ENCODE measurements at regions not wholly inside any gene's neighbourhood (a gene's known extent, or its start where the extent isn't known, plus 50 kb on each side); places are given as distances from the start of the nearest gene placed in this dataset.
A peak's percentile ranks its signal among the peaks of the same experiment; 100 is the strongest.

- Histone ChIP-seq H3K27ac (ENCODE audit: low read depth, low read length) (no peak overlapping the region), H3K4me1 (ENCODE audit: control insufficient read depth in 2 of 2, insufficient read depth in 2 of 2, low read length in 2 of 2) (no peaks in the 10 kb centered on the region), H3K36me3 (ENCODE audit: control insufficient read depth in 2 of 3, insufficient read depth in 3 of 3, low read length in 3 of 3) (no peaks in the 10 kb centered on the region), H3K9me3 (ENCODE audit: control insufficient read depth in 2 of 3, low read length in 3 of 3) (no peaks in the 10 kb centered on the region), H3K27me3 (ENCODE audit: control insufficient read depth in 2 of 2, insufficient read depth in 2 of 2, low read length in 2 of 2) (no peaks in the 10 kb centered on the region), H3K4me3 (ENCODE audit: low read length) (no peak overlapping the region)
- no peak for ATAC-seq
- Mint-ChIP-seq H3K4me3 (no peak overlapping the region), H3K36me3 (no peaks in the 10 kb centered on the region), H3K4me1 (no peaks in the 10 kb centered on the region), H3K27ac (no peak overlapping the region), H3K9me3 (peaks cover 0 to 11% (median 0%) of the 10 kb centered on the region in 11 donors), H3K27me3 (peaks cover 0 to 11% (median 0%) of the 10 kb centered on the region in 5 donors)
- CTCF ChIA-PET: no interaction called here
- intact Hi-C loops (cut with micrococcal nuclease): no loop called here
- POLR2A ChIA-PET: no interaction called here
- DNase-seq: no peak
These were observed 1718.2 kb downstream of the EFNB2 start for GRCh38 chr13:104817271-104817670.

- CTCF ChIA-PET: no interaction called here
- Histone ChIP-seq H3K9me3 (ENCODE audit: control insufficient read depth in 2 of 3, low read length in 3 of 3) (no peaks in the 10 kb centered on the region), H3K27me3 (ENCODE audit: control insufficient read depth in 2 of 2, insufficient read depth in 2 of 2, low read length in 2 of 2) (no peaks in the 10 kb centered on the region), H3K4me1 (ENCODE audit: control insufficient read depth in 2 of 2, insufficient read depth in 2 of 2, low read length in 2 of 2) (no peaks in the 10 kb centered on the region), H3K27ac (ENCODE audit: low read depth, low read length) (no peak overlapping the region), H3K4me3 (ENCODE audit: low read length) (no peak overlapping the region), H3K36me3 (ENCODE audit: control insufficient read depth in 2 of 3, insufficient read depth in 3 of 3, low read length in 3 of 3) (no peaks in the 10 kb centered on the region)
- POLR2A ChIA-PET: no interaction called here
- Mint-ChIP-seq H3K27ac (no peak overlapping the region), H3K36me3 (no peaks in the 10 kb centered on the region), H3K4me3 (no peak overlapping the region), H3K27me3 (peaks cover 0 to 11% (median 0%) of the 10 kb centered on the region in 5 donors), H3K9me3 (peaks cover 0 to 8% (median 0%) of the 10 kb centered on the region in 11 donors), H3K4me1 (no peaks in the 10 kb centered on the region)
- no peak for DNase-seq
- intact Hi-C loops (cut with micrococcal nuclease): no loop called here
- no peak for ATAC-seq
These were observed 1718.7 kb downstream of the EFNB2 start for GRCh38 chr13:104816726-104817125.

- peak overlapping the region in 3 of 9 donors; percentile 8 to 28 (median 11) for H3K27ac Mint-ChIP-seq
- Histone ChIP-seq H3K4me3 (ENCODE audit: low read length) (no peak overlapping the region), H3K27ac (ENCODE audit: low read depth, low read length) (no peak overlapping the region), H3K9me3 (ENCODE audit: control insufficient read depth in 2 of 3, low read length in 3 of 3) (no peaks in the 10 kb centered on the region), H3K36me3 (ENCODE audit: control insufficient read depth in 2 of 3, insufficient read depth in 3 of 3, low read length in 3 of 3) (no peaks in the 10 kb centered on the region), H3K27me3 (ENCODE audit: control insufficient read depth in 2 of 2, insufficient read depth in 2 of 2, low read length in 2 of 2) (no peaks in the 10 kb centered on the region), H3K4me1 (ENCODE audit: control insufficient read depth in 2 of 2, insufficient read depth in 2 of 2, low read length in 2 of 2) (peaks cover 0 to 7% of the 10 kb centered on the region in 2 donors)
- peak overlapping the region in 3 of 10 donors; percentile 16 to 34 (median 29) for H3K4me3 Mint-ChIP-seq
- peaks cover 0 to 15% (median 8%) of the 10 kb centered on the region in 7 donors for H3K4me1 Mint-ChIP-seq
- ATAC-seq: no peak
- intact Hi-C loops (cut with micrococcal nuclease): no loop called here
- ChIA-PET CTCF (no interaction called here), POLR2A (no interaction called here)
- peaks cover 0 to 9% (median 2%) of the 10 kb centered on the region in 11 donors for H3K9me3 Mint-ChIP-seq
- no peaks in the 10 kb centered on the region for H3K36me3 Mint-ChIP-seq
- peaks cover 0 to 11% (median 3%) of the 10 kb centered on the region in 5 donors for H3K27me3 Mint-ChIP-seq
- no peak for DNase-seq
These were observed 1725.2 kb downstream of the EFNB2 start for GRCh38 chr13:104810242-104810641.

GRCh38 chr13:104809483-104809882, 1726.0 kb downstream of the EFNB2 start:
- POLR2A ChIA-PET: no interaction called here
- DNase-seq (no peak), ATAC-seq (no peak)
- Histone ChIP-seq H3K27me3 (ENCODE audit: control insufficient read depth in 2 of 2, insufficient read depth in 2 of 2, low read length in 2 of 2) (peaks cover 0 to 2% of the 10 kb centered on the region in 2 donors), H3K4me1 (ENCODE audit: control insufficient read depth in 2 of 2, insufficient read depth in 2 of 2, low read length in 2 of 2) (peaks cover 0 to 7% of the 10 kb centered on the region in 2 donors), H3K27ac (ENCODE audit: low read depth, low read length) (no peak overlapping the region), H3K4me3 (ENCODE audit: low read length) (no peak overlapping the region), H3K36me3 (ENCODE audit: control insufficient read depth in 2 of 3, insufficient read depth in 3 of 3, low read length in 3 of 3) (no peaks in the 10 kb centered on the region), H3K9me3 (ENCODE audit: control insufficient read depth in 2 of 3, low read length in 3 of 3) (no peaks in the 10 kb centered on the region)
- Mint-ChIP-seq H3K27me3 (peaks cover 0 to 11% (median 3%) of the 10 kb centered on the region in 5 donors), H3K4me1 (peaks cover 0 to 15% (median 8%) of the 10 kb centered on the region in 7 donors), H3K9me3 (peaks cover 0 to 9% (median 2%) of the 10 kb centered on the region in 11 donors), H3K27ac (no peak overlapping the region), H3K4me3 (peak overlapping the region in 1 of 10 donors; percentile 25), H3K36me3 (no peaks in the 10 kb centered on the region)
- intact Hi-C loops (cut with micrococcal nuclease): no loop called here
- CTCF ChIA-PET: no interaction called here

- POLR2A ChIA-PET: no interaction called here
- intact Hi-C loops (cut with micrococcal nuclease): no loop called here
- Mint-ChIP-seq H3K4me3 (no peak overlapping the region), H3K9me3 (peaks cover 0 to 5% (median 0%) of the 10 kb centered on the region in 11 donors), H3K36me3 (no peaks in the 10 kb centered on the region), H3K4me1 (peaks cover 0 to 6% (median 5%) of the 10 kb centered on the region in 7 donors), H3K27ac (no peak overlapping the region), H3K27me3 (peaks cover 0 to 3% (median 0%) of the 10 kb centered on the region in 5 donors)
- Histone ChIP-seq H3K36me3 (ENCODE audit: control insufficient read depth in 2 of 3, insufficient read depth in 3 of 3, low read length in 3 of 3) (no peaks in the 10 kb centered on the region), H3K4me1 (ENCODE audit: control insufficient read depth in 2 of 2, insufficient read depth in 2 of 2, low read length in 2 of 2) (peaks cover 0 to 4% of the 10 kb centered on the region in 2 donors), H3K4me3 (ENCODE audit: low read length) (no peak overlapping the region), H3K27ac (ENCODE audit: low read depth, low read length) (no peak overlapping the region), H3K27me3 (ENCODE audit: control insufficient read depth in 2 of 2, insufficient read depth in 2 of 2, low read length in 2 of 2) (peaks cover 0 to 3% of the 10 kb centered on the region in 2 donors), H3K9me3 (ENCODE audit: control insufficient read depth in 2 of 3, low read length in 3 of 3) (no peaks in the 10 kb centered on the region)
- CTCF ChIA-PET: interaction anchor here (0.7 kb wide), 1 partner anchor 395 kb away, joined by 4 read pairs; no protein-coding TSS in a partner anchor
- DNase-seq: no peak
- no peak for ATAC-seq
These were observed 1730.1 kb downstream of the EFNB2 start for GRCh38 chr13:104805346-104805745.

GRCh38 chr13:104799152-104799551, 1732.9 kb upstream of the SLC10A2 start:
- intact Hi-C loops (cut with micrococcal nuclease): no loop called here
- Histone ChIP-seq H3K4me1 (ENCODE audit: control insufficient read depth in 2 of 2, insufficient read depth in 2 of 2, low read length in 2 of 2) (no peaks in the 10 kb centered on the region), H3K27ac (ENCODE audit: low read depth, low read length) (no peak overlapping the region), H3K36me3 (ENCODE audit: control insufficient read depth in 2 of 3, insufficient read depth in 3 of 3, low read length in 3 of 3) (no peaks in the 10 kb centered on the region), H3K27me3 (ENCODE audit: control insufficient read depth in 2 of 2, insufficient read depth in 2 of 2, low read length in 2 of 2) (no peaks in the 10 kb centered on the region), H3K9me3 (ENCODE audit: control insufficient read depth in 2 of 3, low read length in 3 of 3) (no peaks in the 10 kb centered on the region), H3K4me3 (ENCODE audit: low read length) (no peak overlapping the region)
- Mint-ChIP-seq H3K9me3 (peaks cover 0 to 4% (median 0%) of the 10 kb centered on the region in 11 donors), H3K4me3 (no peak overlapping the region), H3K36me3 (no peaks in the 10 kb centered on the region), H3K27me3 (peaks cover 0 to 5% (median 0%) of the 10 kb centered on the region in 5 donors), H3K4me1 (no peaks in the 10 kb centered on the region), H3K27ac (no peak overlapping the region)
- DNase-seq (no peak), ATAC-seq (no peak)
- CTCF ChIA-PET: no interaction called here
- POLR2A ChIA-PET: no interaction called here

- no peaks in the 10 kb centered on the region for H3K4me1 ChIP-seq (ENCODE audit: control insufficient read depth in 2 of 2, insufficient read depth in 2 of 2, low read length in 2 of 2)
- H3K36me3 ChIP-seq (ENCODE audit: control insufficient read depth in 2 of 3, insufficient read depth in 3 of 3, low read length in 3 of 3): no peaks in the 10 kb centered on the region
- ChIA-PET POLR2A (no interaction called here), CTCF (no interaction called here)
- no peaks in the 10 kb centered on the region for H3K36me3 Mint-ChIP-seq
- no peak for DNase-seq
- H3K27me3 ChIP-seq (ENCODE audit: control insufficient read depth in 2 of 2, insufficient read depth in 2 of 2, low read length in 2 of 2): no peaks in the 10 kb centered on the region
- no peaks in the 10 kb centered on the region for H3K4me1 Mint-ChIP-seq
- peaks cover 0 to 4% (median 0%) of the 10 kb centered on the region in 11 donors for H3K9me3 Mint-ChIP-seq
- no peak overlapping the region for H3K27ac Mint-ChIP-seq
- H3K27me3 Mint-ChIP-seq: peaks cover 0 to 10% (median 0%) of the 10 kb centered on the region in 5 donors
- H3K27ac ChIP-seq (ENCODE audit: low read depth, low read length): no peak overlapping the region
- no peaks in the 10 kb centered on the region for H3K9me3 ChIP-seq (ENCODE audit: control insufficient read depth in 2 of 3, low read length in 3 of 3)
- no peak for ATAC-seq
- no peak overlapping the region for H3K4me3 Mint-ChIP-seq
- intact Hi-C loops (cut with micrococcal nuclease): no loop called here
- H3K4me3 ChIP-seq (ENCODE audit: low read length): no peak overlapping the region
These were observed 1732.3 kb upstream of the SLC10A2 start for GRCh38 chr13:104798486-104798885.
